CD8-positive, alpha-beta memory T cell (primary cell): ENCODE measurements at regions not wholly inside any gene's neighbourhood (a gene's known extent, or its start where the extent isn't known, plus 50 kb on each side); places are given as distances from the start of the nearest gene placed in this dataset.
A peak's percentile ranks its signal among the peaks of the same experiment; 100 is the strongest.

Source experiments
- CTCF ChIA-PET: fragments of 350-600 bp; sonication (Branson Sonifier 250); formaldehyde crosslinking; loops from one replicate; lab custom pipeline; 2021; ENCODE audit warnings: antibody characterized with exemption; lab: Charles Lee
- POLR2A ChIA-PET: fragments of 350-600 bp; sonication (Branson Sonifier 250); formaldehyde crosslinking; loops from one replicate; lab custom pipeline; 2021; ENCODE audit warnings: antibody characterized with exemption; lab: Charles Lee
- DNase-seq, 5 donors: peaks; one replicate each; pipeline versions ENCODE4 v3.0.0 to v3.0.0-alpha.2; 2020 to 2022; ENCODE audit warnings: mixed read lengths in 1 of 5
- H3K27ac ChIP-seq: one replicate; pipeline ENCODE4 v1.7.0; 2013; ENCODE audit warnings: low read depth, mild to moderate bottlenecking, low read length, moderate library complexity
- H3K27me3 ChIP-seq: 2 replicates; pipeline ENCODE4 v1.7.0; 2013; ENCODE audit warnings: low read length, mild to moderate bottlenecking; ENCODE audit not compliant: insufficient read depth, poor library complexity, severe bottlenecking
- H3K36me3 ChIP-seq: 2 replicates; pipeline ENCODE4 v1.7.0; 2013; ENCODE audit warnings: mild to moderate bottlenecking, low read length, moderate library complexity; ENCODE audit not compliant: insufficient read depth
- H3K4me1 ChIP-seq: 2 replicates; pipeline ENCODE4 v1.7.0; 2013; ENCODE audit warnings: mild to moderate bottlenecking, low read length, moderate library complexity; ENCODE audit not compliant: insufficient read depth
- H3K4me3 ChIP-seq: 2 replicates; pipeline ENCODE4 v1.7.0; 2013; ENCODE audit warnings: mild to moderate bottlenecking, low read length
- H3K9me3 ChIP-seq: 2 replicates; pipeline ENCODE4 v1.7.0; 2013; ENCODE audit warnings: mild to moderate bottlenecking, low read length
- H3K27ac Mint-ChIP-seq, 8 donors: one replicate each; pipeline ENCODE4 v1.8.0; 2020 to 2021; ENCODE audit warnings: mixed read lengths in 8 of 8, mild to moderate bottlenecking in 6 of 8, inconsistent platforms in 3 of 8, moderate library complexity in 3 of 8
- H3K27me3 Mint-ChIP-seq, 2 donors: one replicate each; pipeline ENCODE4 v1.8.0; 2020 to 2021; ENCODE audit warnings: mixed read lengths in 2 of 2, mild to moderate bottlenecking in 1 of 2, moderate library complexity in 1 of 2
- H3K36me3 Mint-ChIP-seq, 3 donors: one replicate each; pipeline ENCODE4 v1.8.0; 2020 to 2021; ENCODE audit warnings: mixed read lengths in 3 of 3, inconsistent platforms in 1 of 3, mild to moderate bottlenecking in 1 of 3
- H3K4me1 Mint-ChIP-seq, 3 donors: one replicate each; pipeline ENCODE4 v1.8.0; 2020 to 2021; ENCODE audit warnings: mixed read lengths in 3 of 3, inconsistent platforms in 1 of 3, mild to moderate bottlenecking in 1 of 3
- H3K4me3 Mint-ChIP-seq, 7 donors: one replicate each; pipeline ENCODE4 v1.8.0; 2020 to 2021; ENCODE audit warnings: mixed read lengths in 7 of 7, mild to moderate bottlenecking in 6 of 7, moderate library complexity in 4 of 7, inconsistent platforms in 2 of 7
- H3K9me3 Mint-ChIP-seq, 5 donors: one replicate each; pipeline ENCODE4 v1.8.0; 2020 to 2022; ENCODE audit warnings: mixed read lengths in 5 of 5, mild to moderate bottlenecking in 3 of 5, moderate library complexity in 2 of 5, inconsistent platforms in 1 of 5

DNA sequence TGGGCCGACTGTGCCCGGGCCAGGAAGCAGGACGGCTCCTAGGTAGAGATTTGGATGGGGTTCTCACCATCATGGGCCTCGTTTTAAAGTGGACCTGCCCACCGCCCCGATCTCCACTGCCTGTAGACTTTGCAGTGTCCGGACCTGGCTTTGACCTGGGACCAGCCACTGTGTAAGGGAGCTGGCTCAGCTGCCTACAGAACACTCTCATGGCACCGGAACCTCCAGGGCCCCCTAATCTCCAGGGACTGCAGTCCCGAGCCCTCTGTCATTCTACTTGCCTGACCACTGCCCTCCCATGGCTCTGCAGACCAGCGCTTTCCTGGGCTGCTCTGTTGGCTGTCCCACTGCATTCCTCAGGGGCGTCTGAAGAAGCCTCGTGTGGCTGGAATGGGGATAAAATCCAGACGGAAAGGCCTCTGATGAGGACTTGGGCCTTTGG is 120.8 kb downstream of the GLI2 start:
- Mint-ChIP-seq H3K4me3 (no peak overlapping the region), H3K9me3 (no peaks in the 10 kb centered on the region), H3K27ac (no peak overlapping the region), H3K4me1 (no peaks in the 10 kb centered on the region), H3K36me3 (no peaks in the 10 kb centered on the region), H3K27me3 (no peaks in the 10 kb centered on the region)
- H3K27me3 ChIP-seq: no peaks in the 10 kb centered on the region
- ChIA-PET POLR2A (no interaction called here), CTCF (no interaction called here)
- no peaks in the 10 kb centered on the region for H3K9me3 ChIP-seq
- no peaks in the 10 kb centered on the region for H3K36me3 ChIP-seq
- no peak for DNase-seq
- H3K27ac ChIP-seq: no peak overlapping the region
- no peaks in the 10 kb centered on the region for H3K4me1 ChIP-seq
- H3K4me3 ChIP-seq: no peak overlapping the region

DNA sequence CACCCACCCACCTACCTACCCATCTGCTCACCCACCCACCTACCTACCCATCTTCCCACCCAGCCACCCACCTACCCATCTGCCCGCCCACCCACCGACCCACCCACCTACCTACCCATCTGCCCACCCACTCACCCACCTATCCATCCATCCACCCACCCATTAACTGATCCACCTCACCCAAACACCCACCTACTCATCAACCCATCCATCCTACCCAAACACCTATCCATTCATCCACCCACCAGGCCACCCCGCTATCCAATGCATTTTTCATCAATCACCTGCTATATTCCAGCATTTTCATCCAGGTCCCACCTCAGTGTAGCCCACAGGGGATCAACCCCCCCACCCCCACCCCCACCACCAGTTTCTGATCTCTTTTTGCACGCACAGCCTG is 121.8 kb downstream of the GLI2 start:
- ChIA-PET CTCF (no interaction called here), POLR2A (no interaction called here)
- Histone ChIP-seq H3K27me3 (no peaks in the 10 kb centered on the region), H3K4me3 (no peak overlapping the region), H3K36me3 (no peaks in the 10 kb centered on the region), H3K4me1 (no peaks in the 10 kb centered on the region), H3K27ac (no peak overlapping the region), H3K9me3 (no peaks in the 10 kb centered on the region)
- H3K4me3 Mint-ChIP-seq: no peak overlapping the region
- no peaks in the 10 kb centered on the region for H3K27me3 Mint-ChIP-seq
- H3K27ac Mint-ChIP-seq: no peak overlapping the region
- H3K36me3 Mint-ChIP-seq: no peaks in the 10 kb centered on the region
- DNase-seq: no peak
- H3K4me1 Mint-ChIP-seq: no peaks in the 10 kb centered on the region
- H3K9me3 Mint-ChIP-seq: no peaks in the 10 kb centered on the region

DNA sequence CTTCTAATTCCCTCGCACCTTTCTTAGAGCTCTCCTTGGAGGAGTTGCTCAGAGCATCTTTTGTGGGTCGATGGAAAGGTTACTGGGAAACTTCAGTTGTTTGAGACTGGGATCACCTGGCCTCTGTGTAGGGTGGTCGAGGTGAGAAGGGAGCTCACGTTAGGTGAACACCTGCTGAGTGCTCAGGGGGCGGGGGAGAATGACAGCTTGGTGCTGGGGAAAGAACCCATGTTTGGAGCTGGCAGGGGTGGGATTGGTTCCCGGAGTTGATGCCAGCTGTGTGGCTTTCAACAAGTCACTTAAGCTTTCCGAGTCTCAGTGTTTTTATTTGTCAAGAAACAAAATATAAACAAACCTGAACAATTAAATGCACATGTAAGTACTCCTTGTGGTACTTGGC is 122.3 kb downstream of the GLI2 start:
- no peaks in the 10 kb centered on the region for H3K36me3 ChIP-seq
- H3K4me1 ChIP-seq: no peaks in the 10 kb centered on the region
- no peak overlapping the region for H3K4me3 Mint-ChIP-seq
- ChIA-PET CTCF (no interaction called here), POLR2A (no interaction called here)
- no peaks in the 10 kb centered on the region for H3K4me1 Mint-ChIP-seq
- no peak overlapping the region for H3K27ac Mint-ChIP-seq
- H3K27ac ChIP-seq: no peak overlapping the region
- DNase-seq: no peak
- H3K9me3 ChIP-seq: no peaks in the 10 kb centered on the region
- H3K9me3 Mint-ChIP-seq: no peaks in the 10 kb centered on the region
- H3K4me3 ChIP-seq: no peak overlapping the region
- H3K27me3 ChIP-seq: no peaks in the 10 kb centered on the region
- no peaks in the 10 kb centered on the region for H3K27me3 Mint-ChIP-seq
- H3K36me3 Mint-ChIP-seq: no peaks in the 10 kb centered on the region

DNA sequence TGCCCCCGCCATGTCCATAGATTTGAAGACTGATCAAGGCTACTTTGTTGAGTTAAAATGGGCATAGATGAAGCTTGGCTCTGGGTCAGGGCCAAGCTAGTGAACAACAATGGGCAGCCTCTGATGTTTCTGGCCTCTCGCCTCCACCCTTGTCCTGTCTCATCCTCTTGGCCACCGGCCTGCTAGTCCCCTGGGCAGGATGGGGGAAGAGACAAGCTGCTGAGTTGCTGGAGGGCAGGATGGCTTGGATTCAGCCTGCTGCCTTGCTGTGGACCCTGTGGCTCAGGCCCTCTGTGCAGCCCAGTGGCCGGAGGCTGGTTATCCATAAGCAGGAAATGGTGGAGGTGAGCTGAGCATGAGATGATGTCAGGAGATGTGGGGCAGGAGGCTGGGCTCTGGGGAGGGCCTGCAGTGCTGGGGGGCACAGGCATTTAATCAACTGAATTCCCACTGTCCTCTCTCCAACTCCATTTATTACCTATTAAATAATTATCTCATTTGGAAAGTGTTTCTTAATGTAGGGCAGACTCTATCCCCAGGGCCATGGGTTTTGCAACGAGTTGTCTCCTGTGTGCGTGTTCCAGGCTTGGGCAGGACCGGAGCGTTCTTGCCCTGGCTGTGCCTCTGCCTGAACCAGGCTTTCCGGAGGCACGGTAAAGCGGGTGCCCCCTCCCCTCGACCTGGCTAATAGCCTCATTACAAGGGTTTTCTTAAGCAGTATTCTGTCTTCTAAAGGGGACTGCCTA is 122.9 kb downstream of the GLI2 start:
- Mint-ChIP-seq H3K27me3 (no peaks in the 10 kb centered on the region), H3K4me1 (no peaks in the 10 kb centered on the region), H3K36me3 (no peaks in the 10 kb centered on the region), H3K4me3 (no peak overlapping the region), H3K9me3 (no peaks in the 10 kb centered on the region), H3K27ac (peak overlapping the region in 1 of 8 donors; percentile 42)
- Histone ChIP-seq H3K4me1 (no peaks in the 10 kb centered on the region), H3K9me3 (no peaks in the 10 kb centered on the region), H3K4me3 (no peak overlapping the region), H3K36me3 (no peaks in the 10 kb centered on the region), H3K27me3 (no peaks in the 10 kb centered on the region), H3K27ac (no peak overlapping the region)
- no peak for DNase-seq
- ChIA-PET CTCF (no interaction called here), POLR2A (no interaction called here)

DNA sequence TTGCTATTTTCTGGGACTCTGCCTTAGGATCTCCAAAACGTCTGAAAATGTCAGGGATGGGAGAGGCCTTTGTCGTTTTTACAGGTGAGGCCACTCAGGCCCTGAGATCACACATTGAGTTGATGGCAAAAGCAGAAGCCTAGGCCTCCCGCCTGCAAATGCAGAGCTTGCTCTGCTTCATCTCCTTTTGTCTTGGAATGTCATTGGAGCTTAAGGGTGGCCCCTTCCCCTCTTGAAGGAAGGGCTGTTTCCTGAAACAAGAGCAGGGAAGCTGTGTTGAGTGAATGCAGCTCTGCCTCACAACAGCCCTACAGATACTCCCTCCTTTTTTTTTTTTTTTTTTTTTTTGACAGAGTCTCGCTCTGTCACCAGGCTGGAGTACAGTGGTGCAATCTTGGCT is 123.5 kb downstream of the GLI2 start:
- CTCF ChIA-PET: no interaction called here
- Mint-ChIP-seq H3K4me1 (no peaks in the 10 kb centered on the region), H3K4me3 (no peak overlapping the region), H3K27ac (no peak overlapping the region), H3K9me3 (peaks cover 0 to 4% (median 0%) of the 10 kb centered on the region in 5 donors), H3K36me3 (no peaks in the 10 kb centered on the region), H3K27me3 (no peaks in the 10 kb centered on the region)
- Histone ChIP-seq H3K27ac (no peak overlapping the region), H3K9me3 (no peaks in the 10 kb centered on the region), H3K4me3 (no peak overlapping the region), H3K27me3 (no peaks in the 10 kb centered on the region), H3K4me1 (no peaks in the 10 kb centered on the region), H3K36me3 (no peaks in the 10 kb centered on the region)
- POLR2A ChIA-PET: no interaction called here
- DNase-seq: no peak

DNA sequence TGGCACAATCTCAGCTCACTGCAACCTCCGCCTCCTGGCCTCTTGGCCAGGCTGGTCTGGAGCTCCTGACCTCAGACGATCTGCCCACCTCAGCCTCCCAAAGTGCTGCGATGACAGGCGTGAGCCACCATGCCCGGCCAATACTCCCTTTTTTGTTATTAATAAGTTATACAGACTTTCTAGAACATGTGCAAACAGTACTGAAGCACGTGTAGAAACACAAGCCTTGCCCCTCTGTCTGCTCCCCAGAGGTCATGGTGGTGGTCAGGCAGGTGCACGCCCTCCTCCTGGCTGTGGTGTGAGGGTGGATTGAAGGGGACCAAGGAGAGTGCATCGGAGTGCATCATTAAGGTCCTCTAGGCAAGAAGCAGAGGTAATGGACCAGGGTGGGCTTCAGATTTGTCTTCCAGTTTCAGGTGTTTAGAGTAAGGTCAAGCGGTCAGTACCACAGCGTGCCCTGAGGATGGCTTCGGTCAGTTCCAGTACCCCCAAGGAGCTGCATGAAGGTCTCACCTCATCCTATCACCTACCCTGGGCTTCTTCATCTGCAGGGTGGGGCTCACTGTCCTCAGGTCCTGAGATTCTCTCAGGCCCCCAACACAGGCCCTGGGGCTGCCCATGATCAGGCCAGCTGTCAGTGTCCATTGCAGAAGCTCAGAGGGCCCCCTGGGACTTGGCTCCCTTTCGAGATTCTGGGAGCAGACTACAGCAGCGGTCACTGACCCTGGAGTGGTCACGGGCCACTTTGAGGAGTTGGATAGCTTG is 124.3 kb downstream of the GLI2 start:
- Mint-ChIP-seq H3K27ac (no peak overlapping the region), H3K9me3 (peaks cover 0 to 4% (median 0%) of the 10 kb centered on the region in 5 donors), H3K36me3 (no peaks in the 10 kb centered on the region), H3K4me3 (no peak overlapping the region), H3K4me1 (no peaks in the 10 kb centered on the region), H3K27me3 (no peaks in the 10 kb centered on the region)
- Histone ChIP-seq H3K4me3 (no peak overlapping the region), H3K4me1 (no peaks in the 10 kb centered on the region), H3K9me3 (no peaks in the 10 kb centered on the region), H3K27me3 (no peaks in the 10 kb centered on the region), H3K36me3 (no peaks in the 10 kb centered on the region), H3K27ac (no peak overlapping the region)
- CTCF ChIA-PET: no interaction called here
- POLR2A ChIA-PET: no interaction called here
- DNase-seq: no peak

DNA sequence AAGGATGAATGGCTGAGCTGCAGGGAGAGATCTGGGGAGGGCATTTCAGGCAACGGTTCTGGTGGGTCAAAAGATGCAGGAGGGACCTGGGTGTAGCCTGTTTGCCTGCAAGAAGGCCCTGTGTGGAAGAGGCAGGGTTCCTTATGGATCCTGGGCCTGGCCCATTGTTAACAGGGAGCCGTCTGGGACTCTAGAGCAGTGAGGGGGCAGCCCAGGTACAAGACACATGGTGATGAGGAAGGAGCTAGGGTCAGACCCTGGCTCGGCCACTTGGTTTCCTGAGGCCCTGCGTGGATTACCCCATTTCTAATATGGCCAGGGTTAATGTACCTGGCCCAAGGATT is 124.9 kb downstream of the GLI2 start:
- Mint-ChIP-seq H3K27me3 (no peaks in the 10 kb centered on the region), H3K27ac (no peak overlapping the region), H3K4me3 (no peak overlapping the region), H3K36me3 (no peaks in the 10 kb centered on the region), H3K4me1 (no peaks in the 10 kb centered on the region), H3K9me3 (peaks cover 0 to 4% (median 0%) of the 10 kb centered on the region in 5 donors)
- Histone ChIP-seq H3K4me1 (no peaks in the 10 kb centered on the region), H3K27ac (no peak overlapping the region), H3K9me3 (no peaks in the 10 kb centered on the region), H3K4me3 (no peak overlapping the region), H3K27me3 (no peaks in the 10 kb centered on the region), H3K36me3 (no peaks in the 10 kb centered on the region)
- DNase-seq: no peak
- ChIA-PET POLR2A (no interaction called here), CTCF (no interaction called here)

DNA sequence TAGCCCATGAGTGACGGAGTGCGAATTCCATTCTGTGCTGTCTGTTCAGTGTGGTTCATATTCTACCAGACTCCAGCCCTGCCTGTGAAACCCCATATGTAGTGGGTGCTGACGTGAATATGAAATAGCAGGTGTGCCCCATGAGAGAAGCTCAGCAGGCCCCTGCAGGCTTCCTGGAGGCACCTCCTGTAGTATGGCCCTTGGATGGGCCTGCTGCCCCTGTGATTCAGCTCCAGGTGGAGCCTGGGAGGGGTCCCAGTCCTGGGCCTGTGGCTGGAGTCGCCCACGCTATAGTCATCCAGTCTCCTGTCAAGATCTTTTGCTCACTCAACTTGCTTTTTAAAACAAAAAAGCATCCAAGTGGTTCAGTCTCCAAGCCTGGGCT is 125.5 kb downstream of the GLI2 start:
- no peaks in the 10 kb centered on the region for H3K4me1 Mint-ChIP-seq
- POLR2A ChIA-PET: no interaction called here

More for the DNA sequence above, 125.5 kb downstream of the GLI2 start:
- Histone ChIP-seq H3K36me3 (no peaks in the 10 kb centered on the region), H3K4me3 (no peak overlapping the region), H3K27me3 (no peaks in the 10 kb centered on the region), H3K4me1 (no peaks in the 10 kb centered on the region), H3K27ac (no peak overlapping the region), H3K9me3 (no peaks in the 10 kb centered on the region)
- peaks cover 0 to 4% (median 0%) of the 10 kb centered on the region in 5 donors for H3K9me3 Mint-ChIP-seq
- no peaks in the 10 kb centered on the region for H3K36me3 Mint-ChIP-seq
- CTCF ChIA-PET: no interaction called here
- DNase-seq: no peak
- H3K4me3 Mint-ChIP-seq: no peak overlapping the region
- peaks cover 4 to 5% of the 10 kb centered on the region in 2 donors for H3K27me3 Mint-ChIP-seq
- H3K27ac Mint-ChIP-seq: no peak overlapping the region
